B cell (primary cell): ENCODE measurements at regions not wholly inside any gene's neighbourhood (a gene's known extent, or its start where the extent isn't known, plus 50 kb on each side); places are given as distances from the start of the nearest gene placed in this dataset.

Experiments
- ATAC-seq: fragments of 200-7000 bp; cut with Tn5 transposase; one replicate; pipeline ENCODE4 v1.10.0; 2021; ENCODE audit warnings: low read depth, mild to moderate bottlenecking, moderate number of reproducible peaks, moderate library complexity
- CTCF ChIA-PET: fragments of 350-600 bp; sonication (Branson Sonifier 250); formaldehyde crosslinking; loops from one replicate; lab custom pipeline; 2021; ENCODE audit warnings: antibody characterized with exemption, inconsistent platforms; lab: Charles Lee
- POLR2A ChIA-PET: fragments of 350-600 bp; sonication (Branson Sonifier 250); formaldehyde crosslinking; loops from one replicate; lab custom pipeline; 2021; ENCODE audit warnings: antibody characterized with exemption; lab: Charles Lee
- DNase-seq: peaks from one replicate; pipeline ENCODE4 v3.0.0; 2013
- H2AFZ ChIP-seq: 2 replicates; pipeline ENCODE4 v1.6.1; 2012; ENCODE audit warnings: mild to moderate bottlenecking, low read depth, low read length; ENCODE audit not compliant: insufficient read depth, poor library complexity, severe bottlenecking
- H3K27ac ChIP-seq, 2 donors: 1 replicate in 1 of 2; 2 replicates in 1 of 2; pipeline ENCODE4 v1.5.1; 2012 to 2013; ENCODE audit warnings: low read length in 2 of 2, mild to moderate bottlenecking in 2 of 2, moderate library complexity in 1 of 2
- H3K27me3 ChIP-seq, 4 experiments: fragments of 200-600 bp in 1 of 4; sonication (generic) in 1 of 4; replicated peaks in 1 of 4; 1 replicate in 2 of 4; 2 replicates in 2 of 4; pipeline versions ENCODE4 v1.6.1 to v1.7.0; 2013 to 2016; ENCODE audit warnings: low read length in 3 of 4, mild to moderate bottlenecking in 2 of 4, mixed read lengths in 1 of 4, moderate library complexity in 1 of 4; ENCODE audit not compliant: insufficient read depth in 4 of 4, control insufficient read depth in 3 of 4; ENCODE audit errors: control extremely low read depth in 1 of 4
- H3K36me3 ChIP-seq, 2 experiments: replicated peaks in 1 of 2; 1 replicate in 1 of 2; 2 replicates in 1 of 2; pipeline versions ENCODE4 v1.6.1 to v1.7.1; 2013; ENCODE audit warnings: low read length in 1 of 2; ENCODE audit not compliant: insufficient read depth in 2 of 2, control insufficient read depth in 1 of 2; ENCODE audit errors: control extremely low read depth in 1 of 2, extremely low read depth in 1 of 2
- H3K4me1 ChIP-seq, 2 donors: fragments of 200-600 bp in 1 of 2; sonication (generic) in 1 of 2; 1 replicate in 1 of 2; 2 replicates in 1 of 2; pipeline versions ENCODE4 v1.5.1 to v1.6.1; 2013 to 2017; ENCODE audit warnings: low read length in 2 of 2; ENCODE audit not compliant: control insufficient read depth in 2 of 2, insufficient read depth in 2 of 2
- H3K4me2 ChIP-seq: replicated peaks from 2 replicates; pipeline ENCODE3; 2012; ENCODE audit warnings: mild to moderate bottlenecking, low read depth, low read length; ENCODE audit not compliant: poor library complexity, severe bottlenecking
- H3K4me3 ChIP-seq, 5 experiments: fragments of 200-600 bp in 1 of 5; sonication (generic) in 1 of 5; 1 replicate in 3 of 5; 2 replicates in 2 of 5; pipeline versions ENCODE4 v1.5.1 to v1.7.0; 2011 to 2016; ENCODE audit warnings: low read length in 4 of 5, mild to moderate bottlenecking in 4 of 5, low read depth in 2 of 5, control low read depth in 1 of 5, moderate library complexity in 1 of 5; ENCODE audit not compliant: insufficient read depth in 1 of 5; ENCODE audit errors: control extremely low read depth in 1 of 5, extremely low read depth in 1 of 5
- H3K79me2 ChIP-seq: fragments of 200-600 bp; sonication (generic); one replicate; pipeline ENCODE4 v1.6.0; 2016; ENCODE audit warnings: low read length; ENCODE audit not compliant: control insufficient read depth, insufficient read depth
- H3K9ac ChIP-seq: fragments of 200-600 bp; sonication (generic); 2 replicates; pipeline ENCODE4 v1.6.1; 2017; ENCODE audit warnings: mild to moderate bottlenecking, low read length, moderate library complexity
- H3K9me3 ChIP-seq, 3 donors: one replicate each; pipeline versions ENCODE4 v1.6.1 to v1.7.1; 2013; ENCODE audit warnings: low read length in 2 of 3; ENCODE audit not compliant: control insufficient read depth in 2 of 3, insufficient read depth in 1 of 3; ENCODE audit errors: control extremely low read depth in 1 of 3
- H4K20me1 ChIP-seq: 2 replicates; pipeline ENCODE4 v1.6.0; 2012; ENCODE audit warnings: mild to moderate bottlenecking, low read length; ENCODE audit not compliant: insufficient read depth, control insufficient read depth, poor library complexity, severe bottlenecking
- H3K27ac Mint-ChIP-seq: one replicate; pipeline ENCODE4 v1.8.0; 2021; ENCODE audit warnings: mixed read lengths
- H3K27me3 Mint-ChIP-seq: one replicate; pipeline ENCODE4 v1.8.0; 2021; ENCODE audit warnings: mixed read lengths
- H3K4me1 Mint-ChIP-seq: one replicate; pipeline ENCODE4 v1.8.0; 2021; ENCODE audit warnings: mixed read lengths
- H3K4me3 Mint-ChIP-seq: one replicate; pipeline ENCODE4 v1.8.0; 2021; ENCODE audit warnings: mixed read lengths
- H3K9me3 Mint-ChIP-seq: one replicate; pipeline ENCODE4 v1.8.0; 2022; ENCODE audit warnings: mixed read lengths; ENCODE audit not compliant: insufficient read depth
- EZH2 ChIP-seq: IDR thresholded peaks from 2 replicates; pipeline ENCODE4 v1.6.1; 2012; ENCODE audit warnings: borderline replicate concordance, low read depth, mild to moderate bottlenecking, moderate library complexity, low read length; ENCODE audit not compliant: insufficient read depth, poor library complexity, severe bottlenecking
- WGBS: methylation state at CpG from one replicate; pipeline ENCODE4 v1.1.5; 2013; ENCODE audit warnings: missing lambda C conversion rate; ENCODE audit not compliant: insufficient coverage; 5-methylcytosine and 5-hydroxymethylcytosine counted together
- intact Hi-C: fragments of 100-400 bp; cut with micrococcal nuclease; formaldehyde crosslinking; loops from one replicate; pipeline ENCODE4 v1.10.0; 2022
- TF ChIP-seq, protein P1 (sequence below): fragments of 200-600 bp; IDR thresholded peaks from one replicate; pipeline ENCODE4 v1.8.0; 2022; ENCODE audit warnings: antibody characterized with exemption, mild to moderate bottlenecking

DNA sequence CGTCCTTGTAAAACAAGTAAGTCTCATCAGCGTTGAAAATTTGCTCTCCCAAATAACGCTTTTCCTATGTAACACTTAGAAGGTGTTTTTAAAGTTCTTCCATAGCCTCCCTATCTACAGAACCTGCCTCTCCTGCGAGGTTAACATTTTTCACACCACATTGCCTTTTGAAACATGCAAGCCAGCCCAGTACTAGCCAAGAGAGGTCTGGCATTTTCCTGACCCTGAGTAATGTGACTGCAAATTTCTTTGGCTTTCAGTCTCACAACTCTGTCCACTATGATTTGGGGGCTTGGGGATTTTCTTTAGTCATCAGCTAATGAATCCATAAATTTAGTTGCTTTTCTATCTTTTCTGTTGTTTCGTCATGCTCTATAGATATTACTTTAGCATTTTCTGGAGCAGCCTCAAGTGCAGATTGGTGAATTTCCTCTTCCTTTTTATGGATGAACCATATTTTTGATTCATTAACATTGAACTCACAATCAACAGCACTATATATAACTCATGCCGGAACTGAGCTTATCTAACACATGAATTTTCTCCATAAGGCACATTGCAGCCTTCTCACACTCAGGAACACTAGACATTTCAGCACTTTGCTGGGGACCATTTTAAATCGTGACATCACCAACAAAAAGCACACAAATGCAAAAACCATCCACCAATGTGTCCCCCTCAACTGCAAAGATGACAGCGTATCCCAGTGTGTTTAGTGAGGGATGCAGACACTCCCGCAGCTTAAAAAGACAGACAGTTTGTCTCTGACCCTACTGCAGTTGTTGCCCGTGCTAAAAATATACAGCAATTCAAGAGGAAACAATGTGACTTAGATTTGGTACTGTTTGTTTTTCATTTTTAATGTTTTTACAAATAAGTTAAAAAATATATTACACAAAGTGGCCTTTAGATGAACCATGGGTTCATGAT, 77.2 kb upstream of the SPATA31C2 start:
- Mint-ChIP-seq H3K27ac (no peak overlapping the region), H3K9me3 (peaks cover 5% of the 10 kb centered on the region), H3K27me3 (no peaks in the 10 kb centered on the region), H3K4me1 (no peaks in the 10 kb centered on the region), H3K4me3 (no peak overlapping the region)
- ChIA-PET CTCF (no interaction called here), POLR2A (no interaction called here)
- DNase-seq (no peak), ATAC-seq (no peak)
- intact Hi-C loops = no loop called here
- Histone ChIP-seq H3K36me3 (no peaks in the 10 kb centered on the region), H3K4me2 (no peak overlapping the region), H3K79me2 (no peaks in the 10 kb centered on the region), H2AFZ (no peak overlapping the region), H3K9ac (no peak overlapping the region), H4K20me1 (no peaks in the 10 kb centered on the region), H3K9me3 (peaks cover 0 to 3% (median 0%) of the 10 kb centered on the region in 3 donors), H3K4me3 (no peak overlapping the region), H3K27me3 (no peaks in the 10 kb centered on the region), H3K27ac (no peak overlapping the region), H3K4me1 (no peaks in the 10 kb centered on the region)
- WGBS = 88% methylated on average over 4 of the region's 10 CpGs
- TF ChIP-seq, protein P1, sequence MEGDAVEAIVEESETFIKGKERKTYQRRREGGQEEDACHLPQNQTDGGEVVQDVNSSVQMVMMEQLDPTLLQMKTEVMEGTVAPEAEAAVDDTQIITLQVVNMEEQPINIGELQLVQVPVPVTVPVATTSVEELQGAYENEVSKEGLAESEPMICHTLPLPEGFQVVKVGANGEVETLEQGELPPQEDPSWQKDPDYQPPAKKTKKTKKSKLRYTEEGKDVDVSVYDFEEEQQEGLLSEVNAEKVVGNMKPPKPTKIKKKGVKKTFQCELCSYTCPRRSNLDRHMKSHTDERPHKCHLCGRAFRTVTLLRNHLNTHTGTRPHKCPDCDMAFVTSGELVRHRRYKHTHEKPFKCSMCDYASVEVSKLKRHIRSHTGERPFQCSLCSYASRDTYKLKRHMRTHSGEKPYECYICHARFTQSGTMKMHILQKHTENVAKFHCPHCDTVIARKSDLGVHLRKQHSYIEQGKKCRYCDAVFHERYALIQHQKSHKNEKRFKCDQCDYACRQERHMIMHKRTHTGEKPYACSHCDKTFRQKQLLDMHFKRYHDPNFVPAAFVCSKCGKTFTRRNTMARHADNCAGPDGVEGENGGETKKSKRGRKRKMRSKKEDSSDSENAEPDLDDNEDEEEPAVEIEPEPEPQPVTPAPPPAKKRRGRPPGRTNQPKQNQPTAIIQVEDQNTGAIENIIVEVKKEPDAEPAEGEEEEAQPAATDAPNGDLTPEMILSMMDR = no peak
- no peak for TF ChIP-seq EZH2

DNA sequence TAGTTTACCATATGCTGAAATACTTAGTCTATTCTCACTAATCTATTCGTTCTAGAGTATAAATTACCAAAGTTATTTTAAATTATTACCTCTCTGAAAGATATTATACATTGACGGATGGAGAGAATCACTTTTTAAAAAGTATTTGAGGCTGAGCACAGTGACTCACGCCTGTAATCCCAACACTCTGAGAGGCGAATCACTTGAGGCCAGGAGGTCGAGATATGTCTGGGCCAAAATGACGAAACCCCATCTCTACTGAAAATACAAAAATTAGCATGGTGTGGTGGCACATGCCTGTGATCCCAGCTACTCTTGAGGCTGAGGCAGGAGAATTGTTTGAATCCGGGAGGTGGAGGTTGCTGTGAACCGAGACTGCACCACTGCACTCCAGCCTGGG, 64.0 kb upstream of the SPATA31C2 start:
- Histone ChIP-seq H3K4me3 (no peak overlapping the region), H3K9me3 (no peaks in the 10 kb centered on the region), H3K9ac (no peak overlapping the region), H4K20me1 (no peaks in the 10 kb centered on the region), H3K79me2 (no peaks in the 10 kb centered on the region), H3K4me2 (no peak overlapping the region), H2AFZ (no peak overlapping the region), H3K27me3 (no peaks in the 10 kb centered on the region), H3K4me1 (no peaks in the 10 kb centered on the region), H3K27ac (no peak overlapping the region), H3K36me3 (no peaks in the 10 kb centered on the region)
- no peak for ATAC-seq
- POLR2A ChIA-PET = no interaction called here
- WGBS = 100% methylated on average over 2 of the region's 8 CpGs
- DNase-seq = no peak
- Mint-ChIP-seq H3K27me3 (peaks cover 3% of the 10 kb centered on the region), H3K4me1 (no peaks in the 10 kb centered on the region), H3K9me3 (no peaks in the 10 kb centered on the region), H3K27ac (no peak overlapping the region), H3K4me3 (no peak overlapping the region)
- intact Hi-C loops = no loop called here
- CTCF ChIA-PET = no interaction called here
- TF ChIP-seq, protein P1 = no peak
- no peak for TF ChIP-seq EZH2
